Brain pericyte (primary cell): ENCODE measurements at regions not wholly inside any gene's neighbourhood (a gene's known extent, or its start where the extent isn't known, plus 50 kb on each side); places are given as distances from the start of the nearest gene placed in this dataset.

Source experiments
- DNase-seq: peaks from one replicate; pipeline ENCODE4 v3.0.0-alpha.2; 2012; ENCODE audit warnings: low read depth, low spot score

- DNase-seq, result no peak
These were observed 316.0 kb upstream of the TLE4 start for GRCh38 chr9:79255651-79256260.

- DNase-seq, result no peak
These were observed 315.0 kb upstream of the TLE4 start for GRCh38 chr9:79256691-79257213.

GRCh38 chr9:79257228-79257781, 314.5 kb upstream of the TLE4 start:
- no peak for DNase-seq

- no peak for DNase-seq
These were observed 313.9 kb upstream of the TLE4 start for GRCh38 chr9:79257790-79258351.

GRCh38 chr9:79259858-79260257, 311.9 kb upstream of the TLE4 start:
- no peak for DNase-seq

- no peak for DNase-seq
These were observed 308.1 kb upstream of the TLE4 start for GRCh38 chr9:79263628-79264027.

GRCh38 chr9:79264041-79264440, 307.7 kb upstream of the TLE4 start:
- no peak for DNase-seq

- DNase-seq, result no peak
These were observed 307.0 kb upstream of the TLE4 start for GRCh38 chr9:79264511-79265355.

- DNase-seq, result no peak
These were observed 304.8 kb upstream of the TLE4 start for GRCh38 chr9:79266986-79267385.

GRCh38 chr9:79268806-79269205, 303.0 kb upstream of the TLE4 start:
- DNase-seq, result no peak

- no peak for DNase-seq
These were observed 298.5 kb upstream of the TLE4 start for GRCh38 chr9:79273311-79273710.

GRCh38 chr9:79279356-79279755, 292.4 kb upstream of the TLE4 start:
- no peak for DNase-seq

GRCh38 chr9:79280691-79281090, 291.1 kb upstream of the TLE4 start:
- DNase-seq, result no peak

GRCh38 chr9:79284081-79284480, 287.7 kb upstream of the TLE4 start:
- DNase-seq, result no peak

- no peak for DNase-seq
These were observed 284.6 kb upstream of the TLE4 start for GRCh38 chr9:79286992-79287707.

GRCh38 chr9:79287708-79288290, 284.0 kb upstream of the TLE4 start:
- no peak for DNase-seq

GRCh38 chr9:79289856-79290255, 281.9 kb upstream of the TLE4 start:
- DNase-seq, result no peak

- no peak for DNase-seq
These were observed 279.0 kb upstream of the TLE4 start for GRCh38 chr9:79292731-79293280.

- no peak for DNase-seq
These were observed 271.7 kb upstream of the TLE4 start for GRCh38 chr9:79300068-79300467.

GRCh38 chr9:79301085-79301484, 270.7 kb upstream of the TLE4 start:
- no peak for DNase-seq
